Lower lobe of right lung (tissue), 2 donors: ENCODE measurements at regions not wholly inside any gene's neighbourhood (a gene's known extent, or its start where the extent isn't known, plus 50 kb on each side); places are given as distances from the start of the nearest gene placed in this dataset.

Source experiments
- ATAC-seq, 2 donors: fragments of 200-7000 bp; cut with Tn5 transposase; one replicate each; pipeline ENCODE4 v1.9.1; 2020 to 2022; ENCODE audit warnings: mild to moderate bottlenecking in 2 of 2, moderate library complexity in 2 of 2
- DNase-seq: peaks from one replicate; pipeline ENCODE4 v3.0.0-alpha.2; 2020
- H3K27ac ChIP-seq: fragments of 200-600 bp; one replicate; pipeline ENCODE4 v1.8.0; 2022
- H3K27me3 ChIP-seq: fragments of 200-600 bp; one replicate; pipeline ENCODE4 v1.8.0; 2022; ENCODE audit warnings: low read depth
- H3K36me3 ChIP-seq: fragments of 200-600 bp; one replicate; pipeline ENCODE4 v1.8.0; 2022; ENCODE audit warnings: mild to moderate bottlenecking
- H3K4me1 ChIP-seq: fragments of 200-600 bp; one replicate; pipeline ENCODE4 v1.8.0; 2022
- H3K4me3 ChIP-seq: fragments of 200-600 bp; one replicate; pipeline ENCODE4 v1.8.0; 2022; ENCODE audit warnings: mild to moderate bottlenecking
- H3K9me3 ChIP-seq: fragments of 200-600 bp; one replicate; pipeline ENCODE4 v1.8.0; 2022
- intact Hi-C: fragments of 100-400 bp; cut with DNase I; formaldehyde crosslinking; loops from one replicate; pipeline ENCODE4 v1.11.0; 2022
- TF ChIP-seq, protein P1 (sequence below): fragments of 200-600 bp; IDR thresholded peaks from one replicate; pipeline ENCODE4 v1.8.0; 2022; ENCODE audit warnings: antibody characterized with exemption, mild to moderate bottlenecking
- donor health status: DM: no; HTN: yes; CAD: no; lungs with severe emphysema.

DNA sequence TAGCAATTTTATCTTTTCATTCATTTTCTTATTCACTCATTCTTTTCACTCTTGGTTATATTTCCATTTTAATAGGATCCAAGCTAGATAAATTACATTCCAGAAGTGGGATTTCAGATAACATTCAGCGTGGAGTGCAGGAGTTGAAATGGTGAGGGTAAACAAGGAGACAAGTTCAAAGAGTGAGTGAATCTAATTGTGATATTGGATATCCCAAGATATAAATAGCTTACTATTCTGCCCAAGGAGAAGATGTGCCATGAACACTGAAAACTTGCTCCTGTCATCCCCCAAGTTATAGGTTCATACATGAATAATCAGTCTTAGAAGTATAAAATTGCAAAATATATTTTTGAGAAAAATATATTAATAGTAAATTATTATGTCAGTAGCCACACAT is 459.3 kb downstream of the CETN3 start:
- no peak for DNase-seq
- intact Hi-C loops, result no loop called here
- no peaks in the 10 kb centered on the region for H3K9me3 ChIP-seq
- no peak for ATAC-seq
- TF ChIP-seq, protein P1, sequence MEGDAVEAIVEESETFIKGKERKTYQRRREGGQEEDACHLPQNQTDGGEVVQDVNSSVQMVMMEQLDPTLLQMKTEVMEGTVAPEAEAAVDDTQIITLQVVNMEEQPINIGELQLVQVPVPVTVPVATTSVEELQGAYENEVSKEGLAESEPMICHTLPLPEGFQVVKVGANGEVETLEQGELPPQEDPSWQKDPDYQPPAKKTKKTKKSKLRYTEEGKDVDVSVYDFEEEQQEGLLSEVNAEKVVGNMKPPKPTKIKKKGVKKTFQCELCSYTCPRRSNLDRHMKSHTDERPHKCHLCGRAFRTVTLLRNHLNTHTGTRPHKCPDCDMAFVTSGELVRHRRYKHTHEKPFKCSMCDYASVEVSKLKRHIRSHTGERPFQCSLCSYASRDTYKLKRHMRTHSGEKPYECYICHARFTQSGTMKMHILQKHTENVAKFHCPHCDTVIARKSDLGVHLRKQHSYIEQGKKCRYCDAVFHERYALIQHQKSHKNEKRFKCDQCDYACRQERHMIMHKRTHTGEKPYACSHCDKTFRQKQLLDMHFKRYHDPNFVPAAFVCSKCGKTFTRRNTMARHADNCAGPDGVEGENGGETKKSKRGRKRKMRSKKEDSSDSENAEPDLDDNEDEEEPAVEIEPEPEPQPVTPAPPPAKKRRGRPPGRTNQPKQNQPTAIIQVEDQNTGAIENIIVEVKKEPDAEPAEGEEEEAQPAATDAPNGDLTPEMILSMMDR, result no peak
- no peaks in the 10 kb centered on the region for H3K27me3 ChIP-seq
- no peaks in the 10 kb centered on the region for H3K36me3 ChIP-seq
- H3K27ac ChIP-seq, result no peak overlapping the region
- H3K4me3 ChIP-seq, result no peak overlapping the region
- no peaks in the 10 kb centered on the region for H3K4me1 ChIP-seq

DNA sequence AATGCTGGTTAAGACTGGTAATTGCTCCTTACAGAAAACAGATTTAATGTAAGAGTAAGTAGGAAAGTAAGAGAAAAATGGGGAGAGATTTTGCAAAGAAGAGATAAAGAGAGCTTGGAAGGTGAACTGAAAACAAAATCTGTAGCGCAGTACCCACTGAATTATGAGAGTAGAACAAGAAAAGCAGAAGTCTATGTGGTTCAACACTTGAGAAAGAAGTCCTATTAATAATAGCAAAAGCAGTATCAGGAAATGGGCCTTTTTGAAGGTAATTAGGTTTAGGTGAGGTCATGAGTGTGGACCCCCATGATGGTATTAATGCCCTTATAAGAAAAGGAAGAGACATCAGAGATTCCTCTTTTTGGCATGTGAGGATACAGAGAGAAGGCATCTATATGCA is 460.6 kb downstream of the CETN3 start:
- no peak for DNase-seq
- no peaks in the 10 kb centered on the region for H3K36me3 ChIP-seq
- no peak overlapping the region for H3K4me3 ChIP-seq
- H3K27me3 ChIP-seq, result no peaks in the 10 kb centered on the region
- no peaks in the 10 kb centered on the region for H3K4me1 ChIP-seq
- no peak for ATAC-seq
- TF ChIP-seq, protein P1, result no peak
- no peak overlapping the region for H3K27ac ChIP-seq
- intact Hi-C loops, result no loop called here
- H3K9me3 ChIP-seq, result no peaks in the 10 kb centered on the region

DNA sequence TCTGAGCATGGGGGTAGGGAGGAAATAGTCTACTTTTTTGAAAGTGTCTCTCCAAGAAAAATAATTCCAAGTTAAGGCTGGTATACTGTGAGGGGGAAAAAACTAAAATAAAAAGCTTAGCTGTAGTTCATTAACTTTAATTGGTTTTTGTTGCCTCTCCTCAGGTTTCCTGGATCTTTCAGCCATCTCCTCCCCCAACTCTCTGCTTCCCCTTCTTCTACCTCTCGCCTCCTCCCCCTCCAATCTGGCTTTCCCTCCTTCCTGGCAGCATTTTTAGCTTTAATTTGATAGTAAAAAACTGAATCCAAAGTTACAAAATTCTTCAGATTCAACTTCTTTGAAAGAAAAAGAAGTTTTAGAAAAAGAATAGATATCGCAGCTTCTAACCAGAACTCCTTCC is 462.6 kb downstream of the CETN3 start:
- Histone ChIP-seq H3K36me3 (no peaks in the 10 kb centered on the region), H3K4me3 (no peak overlapping the region), H3K4me1 (no peaks in the 10 kb centered on the region), H3K27me3 (no peaks in the 10 kb centered on the region), H3K27ac (no peak overlapping the region), H3K9me3 (no peaks in the 10 kb centered on the region)
- intact Hi-C loops, result no loop called here
- DNase-seq, result no peak
- no peak for ATAC-seq
- TF ChIP-seq, protein P1, result no peak

DNA sequence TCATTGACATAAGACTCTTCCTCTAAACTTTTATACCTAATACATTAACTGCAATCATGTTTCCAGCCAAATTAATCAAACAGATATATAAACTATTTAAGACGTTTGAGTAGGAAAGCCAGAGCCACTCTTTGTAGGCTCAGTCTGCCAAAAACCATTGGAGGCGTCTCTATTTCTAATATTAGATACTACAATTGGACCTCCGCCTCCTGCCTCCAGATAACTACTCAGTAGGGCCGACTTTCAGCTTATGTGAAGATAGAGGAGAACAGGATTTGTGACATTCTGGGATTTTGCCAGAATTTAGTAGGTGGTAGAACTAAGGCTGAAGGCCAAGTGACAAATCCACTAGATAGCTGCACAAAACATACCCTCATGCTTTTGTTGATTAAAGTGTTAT is 463.0 kb downstream of the CETN3 start:
- H3K27ac ChIP-seq, result no peak overlapping the region
- H3K9me3 ChIP-seq, result no peaks in the 10 kb centered on the region
- intact Hi-C loops, result no loop called here
- TF ChIP-seq, protein P1, result no peak
- no peaks in the 10 kb centered on the region for H3K27me3 ChIP-seq
- DNase-seq (no peak), ATAC-seq (no peak)
- no peaks in the 10 kb centered on the region for H3K4me1 ChIP-seq
- no peak overlapping the region for H3K4me3 ChIP-seq
- H3K36me3 ChIP-seq, result no peaks in the 10 kb centered on the region

DNA sequence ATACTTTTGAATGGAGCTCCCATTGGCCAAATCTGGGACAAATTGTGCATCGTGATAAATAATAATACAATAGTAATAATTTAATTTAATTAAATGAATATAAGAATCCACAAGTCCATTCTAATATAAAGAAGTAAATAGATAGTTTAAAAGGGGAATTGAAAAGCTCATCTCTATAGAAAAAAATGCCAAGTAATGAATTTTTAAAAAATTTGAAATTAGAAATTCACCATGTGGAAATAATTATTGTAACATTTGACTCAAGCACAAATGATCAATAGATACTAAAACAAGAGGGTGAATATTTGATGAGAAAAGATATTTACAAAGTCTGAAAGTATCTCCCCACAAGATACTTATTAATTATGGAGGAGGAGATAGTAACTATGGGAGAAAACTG is 467.4 kb downstream of the CETN3 start:
- TF ChIP-seq, protein P1, result no peak
- Histone ChIP-seq H3K27ac (no peak overlapping the region), H3K36me3 (no peaks in the 10 kb centered on the region), H3K9me3 (no peaks in the 10 kb centered on the region), H3K4me1 (no peaks in the 10 kb centered on the region), H3K27me3 (no peaks in the 10 kb centered on the region), H3K4me3 (no peak overlapping the region)
- ATAC-seq, result no peak
- no peak for DNase-seq
- intact Hi-C loops, result no loop called here

DNA sequence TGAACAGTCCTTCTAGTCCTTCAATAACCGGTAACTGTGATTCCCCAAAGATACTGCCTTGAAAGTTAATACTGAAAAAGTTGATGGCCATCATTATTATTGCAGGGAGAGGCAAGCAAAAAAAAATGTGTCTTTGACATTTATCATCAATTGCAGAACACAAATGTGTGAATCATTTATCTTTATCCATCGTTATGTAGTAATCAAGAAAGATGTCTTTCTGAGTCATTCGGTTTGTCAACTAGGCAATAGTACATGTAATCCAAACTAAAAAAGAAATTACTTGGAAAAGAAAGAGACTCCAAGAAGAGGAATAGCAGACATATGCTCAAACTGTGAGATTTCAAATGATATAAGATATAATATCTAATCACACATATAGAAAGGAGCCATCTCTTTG is 473.0 kb downstream of the CETN3 start:
- no peaks in the 10 kb centered on the region for H3K36me3 ChIP-seq
- H3K4me3 ChIP-seq, result no peak overlapping the region
- TF ChIP-seq, protein P1, result no peak
- H3K9me3 ChIP-seq, result no peaks in the 10 kb centered on the region
- no peak overlapping the region for H3K27ac ChIP-seq
- H3K27me3 ChIP-seq, result no peaks in the 10 kb centered on the region
- DNase-seq (no peak), ATAC-seq (no peak)
- intact Hi-C loops, result no loop called here
- H3K4me1 ChIP-seq, result no peaks in the 10 kb centered on the region
